NOMO-1 treated with dmso at 0.1 percent for 144 hours (cell line): ENCODE measurements at regions not wholly inside any gene's neighbourhood (a gene's known extent, or its start where the extent isn't known, plus 50 kb on each side); places are given as distances from the start of the nearest gene placed in this dataset.
A peak's percentile ranks its signal among the peaks of the same experiment; 100 is the strongest.

ENCODE experiments used
- DNase-seq: peaks from one replicate; lab custom pipeline; 2025; ENCODE audit not compliant: unreplicated experiment; lab: John Stamatoyannopoulos, UW

GRCh38 chr17:59451706-59452105 lies 113.7 kb upstream of the DHX40 start:
- no peak for DNase-seq

DNA sequence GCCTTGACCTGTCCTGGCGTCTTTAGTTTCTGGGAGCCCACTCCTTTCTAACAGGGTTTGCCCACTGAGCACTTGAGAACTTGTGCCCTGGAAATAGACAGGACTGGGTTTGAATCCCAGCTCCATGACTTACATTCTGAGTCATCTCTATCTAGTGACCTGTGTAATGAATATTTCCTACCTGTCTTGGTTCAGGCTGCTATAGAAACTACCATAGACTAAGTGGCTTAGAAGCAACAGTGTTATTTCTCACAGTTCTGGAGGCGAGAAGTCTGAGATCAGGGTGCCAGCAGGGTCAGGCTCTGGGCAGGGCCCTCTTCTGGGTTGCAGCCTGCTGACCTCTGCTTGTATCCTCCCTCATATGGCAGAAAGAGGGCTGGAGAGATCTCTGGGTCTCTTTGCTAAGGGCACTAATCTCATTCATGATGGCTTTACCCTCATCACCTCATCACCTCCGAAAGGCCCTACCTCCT lies 110.7 kb upstream of the DHX40 start:
- no peak for DNase-seq

DNA sequence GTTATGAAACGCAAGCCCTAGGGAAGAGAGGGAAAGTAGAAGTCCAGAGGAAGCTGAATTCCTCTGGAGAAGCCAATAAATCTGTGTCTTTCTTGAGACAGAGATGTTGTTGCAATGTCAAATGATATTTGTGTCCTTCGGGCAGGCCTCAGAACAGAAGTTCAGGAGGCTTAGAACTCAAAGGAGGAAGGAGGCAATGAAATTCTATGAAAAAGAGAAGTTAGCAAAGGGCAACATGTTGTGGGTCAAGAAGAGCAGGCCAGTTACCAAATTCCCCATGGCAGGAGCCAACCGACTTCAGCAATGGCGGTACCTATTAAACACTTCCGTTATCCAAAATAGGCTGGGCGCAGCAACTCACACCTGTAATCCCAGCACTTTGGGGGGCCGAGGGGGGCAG lies 109.0 kb upstream of the DHX40 start:
- peak; percentile 86 for DNase-seq

DNA sequence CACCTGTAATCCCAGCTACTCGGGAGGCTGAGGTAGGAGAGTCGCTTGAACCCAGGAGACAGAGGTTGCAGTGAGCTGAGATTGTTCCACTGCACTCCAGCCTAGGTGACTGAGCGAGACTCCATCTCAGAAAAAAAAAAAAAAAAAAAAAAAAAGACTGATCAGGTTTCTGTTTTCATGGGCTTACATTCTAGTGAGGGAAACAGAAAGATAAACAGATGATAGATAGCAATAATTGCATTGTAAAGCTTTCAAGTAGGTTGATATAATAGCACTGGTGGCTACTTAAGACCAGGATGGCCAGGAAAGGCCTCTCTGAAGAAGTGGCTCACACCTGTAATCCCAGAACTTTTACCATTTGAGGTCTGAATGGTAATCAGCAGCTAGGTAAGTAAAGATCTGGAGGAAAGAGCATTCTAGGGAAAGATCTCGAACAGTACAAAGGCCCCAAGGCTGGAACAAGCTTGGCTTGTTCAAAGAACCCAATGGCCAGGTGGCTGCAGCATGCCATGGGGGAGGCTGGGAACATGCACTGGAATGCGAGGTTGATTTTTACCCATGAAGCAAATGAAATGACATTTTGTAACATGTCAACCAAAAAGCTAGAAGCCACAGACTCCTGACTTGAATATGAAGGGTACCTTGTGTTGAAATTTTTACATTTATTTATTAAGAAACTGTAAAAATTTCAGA lies 108.3 kb upstream of the DHX40 start:
- no peak for DNase-seq

- no peak for DNase-seq
Observed at GRCh38 chr17:59462385-59462784, 103.0 kb upstream of the DHX40 start.

- DNase-seq: no peak
Observed at GRCh38 chr17:59464246-59464645, 101.2 kb upstream of the DHX40 start.

DNA sequence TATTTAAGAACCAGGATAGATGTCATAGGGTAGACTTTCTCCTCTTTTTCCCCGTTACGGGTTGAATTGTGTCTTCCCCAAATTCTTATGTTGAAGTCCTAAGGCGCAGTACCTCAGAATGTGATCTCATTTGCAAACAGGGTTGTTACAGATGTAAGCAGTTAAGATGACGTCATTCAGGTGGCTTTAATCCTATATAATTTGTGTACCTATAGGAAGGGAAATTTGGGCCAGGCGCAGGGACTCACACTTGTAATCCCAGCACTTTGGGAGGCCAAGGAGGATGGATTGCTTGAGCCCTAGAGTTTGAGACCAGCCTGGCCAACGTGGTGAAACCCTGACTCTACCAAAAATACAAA lies 99.5 kb upstream of the DHX40 start:
- no peak for DNase-seq

- DNase-seq: no peak
Observed at GRCh38 chr17:59466946-59467801, 98.2 kb upstream of the DHX40 start.

GRCh38 chr17:59469786-59470485 lies 95.5 kb upstream of the DHX40 start:
- no peak for DNase-seq

DNA sequence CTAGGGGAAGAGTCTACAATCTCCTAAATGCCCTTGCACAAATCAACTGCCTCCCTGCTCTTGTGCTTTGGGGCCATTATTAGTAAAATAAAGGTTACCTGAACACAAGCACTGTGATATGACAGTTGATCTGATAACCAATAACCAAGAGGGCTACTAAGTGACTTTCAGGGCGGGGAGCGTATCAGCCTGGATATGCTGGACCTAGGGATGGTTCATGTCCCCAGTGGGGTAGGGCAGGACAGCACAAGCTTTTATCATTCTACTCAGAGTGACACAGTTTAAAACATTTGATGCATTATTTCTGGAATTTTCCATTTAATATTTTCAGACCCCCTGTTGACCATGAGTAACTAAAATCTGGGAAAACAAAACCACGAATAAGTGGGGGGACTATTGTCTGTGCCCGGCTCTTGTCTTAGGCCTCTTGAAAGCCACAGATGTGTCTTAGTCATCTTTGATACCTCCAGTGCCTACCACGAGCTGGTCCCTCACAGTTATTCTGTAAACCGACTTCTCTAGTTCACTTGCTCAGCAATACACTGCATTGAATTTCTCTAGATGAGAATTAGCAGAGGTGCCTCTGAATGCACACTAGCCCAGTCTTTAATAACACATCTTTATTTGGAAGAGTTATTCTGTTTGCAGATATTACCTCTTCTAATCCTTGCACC lies 94.6 kb upstream of the DHX40 start:
- DNase-seq: no peak

GRCh38 chr17:59476413-59476812 lies 89.0 kb upstream of the DHX40 start:
- DNase-seq: no peak

GRCh38 chr17:59479141-59479540 lies 86.3 kb upstream of the DHX40 start:
- no peak for DNase-seq

DNA sequence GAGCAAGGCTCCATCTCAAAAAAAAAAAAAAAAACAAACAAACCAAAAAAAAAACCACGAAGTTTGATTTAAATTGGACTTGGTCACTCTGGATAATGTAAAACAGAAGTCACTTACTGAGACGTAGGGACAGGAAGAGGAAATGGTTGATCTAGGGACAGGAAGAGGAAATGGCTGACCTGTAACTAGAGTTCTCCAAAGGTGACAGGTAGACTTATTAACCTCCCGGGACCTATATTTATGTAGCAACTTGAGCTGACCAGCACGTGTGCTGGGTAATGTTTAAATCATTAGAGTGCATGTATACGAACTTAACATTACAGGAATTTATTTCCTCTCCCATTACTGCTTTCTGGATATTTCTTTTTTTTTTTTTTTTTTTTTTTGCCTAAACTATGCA lies 81.5 kb upstream of the DHX40 start:
- no peak for DNase-seq

DNA sequence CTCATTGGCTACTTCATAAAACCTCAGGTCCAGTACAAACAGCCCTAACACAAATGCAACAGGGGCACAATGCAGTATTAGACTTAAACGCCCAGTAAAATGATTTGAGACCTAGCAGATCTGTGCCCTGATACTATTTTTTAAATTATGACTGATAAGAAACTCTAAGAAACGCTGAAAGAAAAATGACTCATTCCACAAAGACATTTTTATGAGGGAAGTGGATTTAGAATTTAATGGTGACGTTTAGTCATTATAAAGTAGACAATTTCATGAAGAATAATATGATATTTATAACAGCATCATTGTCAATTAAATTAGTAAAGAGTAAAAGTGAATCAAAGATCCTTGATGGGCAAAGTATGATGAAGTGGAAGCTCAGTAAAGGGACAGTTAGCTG lies 80.4 kb upstream of the DHX40 start:
- DNase-seq: no peak

GRCh38 chr17:59485946-59486345 lies 79.5 kb upstream of the DHX40 start:
- DNase-seq: no peak

DNA sequence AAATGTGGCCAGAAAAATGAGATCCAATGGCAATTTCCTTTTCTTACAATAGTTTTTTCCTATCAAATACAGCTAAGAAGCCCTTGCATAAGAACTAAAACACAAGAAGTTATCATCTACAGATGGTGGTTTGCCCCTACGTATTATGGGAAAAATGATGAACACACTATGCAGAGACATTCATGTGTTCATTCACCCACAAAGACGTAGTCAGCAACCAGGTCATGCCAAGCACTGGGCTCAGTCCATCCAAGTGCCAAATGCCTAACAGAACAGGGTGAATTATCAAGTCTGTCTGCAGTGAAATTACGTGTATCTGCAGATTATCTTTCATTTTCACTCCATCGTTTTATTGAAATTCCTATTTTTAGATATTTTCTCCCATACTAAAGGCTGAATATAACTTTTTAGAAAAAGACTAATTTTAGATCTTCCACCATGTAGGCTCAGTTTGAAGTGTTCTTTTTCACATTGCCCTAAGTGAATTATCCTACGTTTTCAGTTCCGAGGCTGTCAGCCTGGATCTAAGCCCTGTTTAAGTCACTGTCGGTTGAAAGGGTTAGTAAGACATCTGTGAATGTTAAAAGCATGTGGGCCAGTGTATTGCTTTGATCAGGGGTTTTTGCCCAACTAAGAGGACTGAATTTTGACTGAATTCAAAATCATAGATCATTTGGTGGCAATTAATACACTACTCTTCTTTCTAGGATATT lies 78.1 kb upstream of the DHX40 start:
- DNase-seq: no peak

GRCh38 chr17:59488805-59489204 lies 76.6 kb upstream of the DHX40 start:
- no peak for DNase-seq

DNA sequence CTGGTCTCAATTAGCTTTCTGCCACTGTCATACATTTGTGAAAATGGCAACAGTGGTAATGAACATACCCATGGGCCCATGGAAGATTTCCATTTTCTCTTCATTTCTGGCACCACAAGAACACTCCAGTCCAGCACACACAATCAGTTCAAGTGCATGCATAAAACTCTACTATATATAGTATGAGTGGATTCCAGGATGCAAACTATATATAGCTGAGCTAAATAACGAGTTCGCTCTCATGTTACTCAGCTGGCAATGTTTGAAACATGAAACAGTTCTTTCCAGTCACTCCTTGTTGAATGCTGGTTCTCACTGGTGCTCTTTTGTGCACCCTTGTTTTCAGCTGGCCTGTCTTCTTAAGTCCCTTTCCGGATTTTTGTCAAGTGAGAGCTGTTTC lies 75.2 kb upstream of the DHX40 start:
- no peak for DNase-seq

DNA sequence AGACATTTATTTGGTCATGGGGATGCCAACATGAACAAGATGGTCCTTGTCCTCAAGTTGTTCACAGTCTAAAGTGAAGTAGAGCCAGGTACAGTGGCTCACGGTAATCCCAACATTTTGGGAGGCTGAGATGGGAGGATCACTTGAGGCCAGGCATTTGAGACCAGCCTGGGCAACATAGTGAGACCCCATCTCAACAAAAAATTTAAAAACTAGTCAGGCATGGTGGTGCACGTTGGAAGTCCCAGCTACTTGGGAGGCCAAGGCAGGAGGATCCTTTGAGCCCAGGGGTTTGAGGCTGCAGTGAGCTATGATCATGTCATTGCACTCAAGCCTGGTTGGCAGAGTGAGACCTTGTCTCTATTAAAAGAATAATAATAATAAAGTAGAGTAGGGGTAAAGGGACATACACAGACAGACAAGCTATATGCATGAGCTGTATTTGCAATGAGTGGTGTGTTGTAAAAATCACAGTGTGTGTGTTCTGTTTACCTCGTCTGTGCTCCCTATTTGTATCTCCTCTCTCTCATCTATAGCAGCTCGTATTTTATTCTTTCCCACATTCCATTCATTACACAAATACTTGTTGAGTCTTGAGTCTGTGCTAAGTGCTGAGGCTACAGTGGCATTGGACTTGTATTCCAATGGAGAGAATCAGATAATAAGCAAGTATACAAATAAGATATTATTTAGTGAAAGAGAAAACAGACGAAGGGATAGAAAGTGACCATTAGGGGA lies 73.9 kb upstream of the DHX40 start:
- DNase-seq: no peak

GRCh38 chr17:59492091-59492451 lies 73.3 kb upstream of the DHX40 start:
- no peak for DNase-seq
